GM23248 (cell line): ENCODE measurements at regions not wholly inside any gene's neighbourhood (a gene's known extent, or its start where the extent isn't known, plus 50 kb on each side); places are given as distances from the start of the nearest gene placed in this dataset.

ENCODE experiments used
- EZH2 ChIP-seq: fragments of 200-600 bp; sonication (generic); IDR thresholded peaks from 2 replicates; pipeline ENCODE4 v1.6.1; 2018; ENCODE audit warnings: antibody characterized with exemption, mild to moderate bottlenecking; ENCODE audit not compliant: insufficient read depth, poor library complexity, severe bottlenecking
- EZH2phosphoT487 ChIP-seq: fragments of 200-600 bp; sonication (generic); IDR thresholded peaks from 2 replicates; pipeline ENCODE4 v1.6.1; 2018; ENCODE audit warnings: antibody characterized with exemption, moderate library complexity, mild to moderate bottlenecking, low read depth; ENCODE audit not compliant: insufficient read depth

DNA sequence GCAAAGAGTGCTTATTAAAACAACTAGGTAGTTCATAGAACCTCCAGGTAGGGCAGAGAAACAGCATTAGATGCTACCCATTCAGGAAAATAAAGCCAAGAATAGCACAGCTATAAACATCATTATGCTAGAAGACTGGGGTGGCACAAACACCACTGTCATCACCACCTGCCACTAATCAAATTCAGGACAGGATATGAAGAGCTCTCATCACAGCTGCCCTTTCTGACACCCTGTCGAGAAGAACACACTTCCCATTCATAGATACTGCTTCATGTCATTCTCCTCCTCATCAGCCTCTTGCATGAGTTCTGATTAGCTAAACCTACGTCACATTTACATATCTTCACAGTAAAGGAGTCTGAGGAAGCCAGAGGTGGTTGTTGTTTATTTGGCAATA lies 692.3 kb upstream of the HS3ST1 start:
- no peak for TF ChIP-seq EZH2
- TF ChIP-seq EZH2phosphoT487: no peak
